DOHH2 (cell line): ENCODE measurements at regions not wholly inside any gene's neighbourhood (a gene's known extent, or its start where the extent isn't known, plus 50 kb on each side); places are given as distances from the start of the nearest gene placed in this dataset.

Experiments used
- CTCF ChIP-seq: fragments of 200-600 bp; sonication (generic); IDR thresholded peaks from one replicate; pipeline ENCODE4 v1.5.1; 2014; ENCODE audit warnings: antibody characterized with exemption, mild to moderate bottlenecking, low read depth, low read length; ENCODE audit not compliant: poor library complexity, severe bottlenecking
- EZH2phosphoT487 ChIP-seq: fragments of 200-600 bp; sonication (generic); IDR thresholded peaks from 2 replicates; pipeline ENCODE4 v1.6.1; 2017; ENCODE audit warnings: borderline replicate concordance, mild to moderate bottlenecking, antibody characterized with exemption, low read length, moderate library complexity, mixed read lengths

GRCh38 chr5:158387499-158387898 lies 528.6 kb upstream of the CLINT1 start:
- TF ChIP-seq CTCF (no peak), EZH2phosphoT487 (no peak)
